H1 (cell line): ENCODE measurements at regions not wholly inside any gene's neighbourhood (a gene's known extent, or its start where the extent isn't known, plus 50 kb on each side); places are given as distances from the start of the nearest gene placed in this dataset.

Experiments used
- HDAC6 ChIP-seq: IDR thresholded peaks from one replicate; pipeline ENCODE4 v1.7.1; 2012; ENCODE audit warnings: low read depth, mild to moderate bottlenecking, inconsistent platforms, low read length, moderate library complexity
- MAFK ChIP-seq: IDR thresholded peaks from 2 replicates; pipeline ENCODE4 v1.6.1; 2012; ENCODE audit warnings: low read depth, mild to moderate bottlenecking, improper control_type of control experiment, low read length

GRCh38 chr7:35498416-35498815 is 196.5 kb downstream of the HERPUD2 start (continued):
- TF ChIP-seq HDAC6 (no peak), MAFK (no peak)
